H1 (cell line): ENCODE measurements at regions not wholly inside any gene's neighbourhood (a gene's known extent, or its start where the extent isn't known, plus 50 kb on each side); places are given as distances from the start of the nearest gene placed in this dataset.

Experiments used
- CTCF ChIA-PET: fragments of 300-600 bp; sonication (Branson Sonifier 250); formaldehyde crosslinking; loops from one replicate; lab custom pipeline; 2021; ENCODE audit not compliant: partially characterized antibody; lab: Charles Lee
- POLR2A ChIA-PET: fragments of 300-600 bp; sonication (Branson Sonifier 250); formaldehyde crosslinking; loops from one replicate; lab custom pipeline; 2021; ENCODE audit warnings: inconsistent platforms; ENCODE audit not compliant: partially characterized antibody; lab: Charles Lee
- DNase-seq, 2 experiments: peaks; one replicate each; pipeline versions ENCODE4 v3.0.0 to v3.0.0-alpha.2; 2010 to 2022; ENCODE audit warnings: low spot score in 2 of 2, low read depth in 1 of 2, mixed read lengths in 1 of 2
- FAIRE-seq: peaks from 2 replicates; lab custom pipeline; 2011; peaks lifted over from hg19 to GRCh38; lab: Jason Lieb, UNC
- H2AFZ ChIP-seq: 2 replicates; pipeline ENCODE4 v1.8.1; 2012; ENCODE audit warnings: low read length, inconsistent platforms
- H2AK5ac ChIP-seq: 2 replicates; pipeline ENCODE4 v1.6.1; 2013; ENCODE audit warnings: low read depth, low read length
- H2BK120ac ChIP-seq: replicated peaks from 2 replicates; pipeline ENCODE3; 2013; ENCODE audit warnings: low read depth, low read length, inconsistent platforms
- H2BK12ac ChIP-seq: 2 replicates; pipeline ENCODE4 v1.6.1; 2013; ENCODE audit warnings: low read depth, low read length
- H2BK15ac ChIP-seq: 2 replicates; pipeline ENCODE4 v1.6.1; 2013; ENCODE audit warnings: low read length
- H2BK20ac ChIP-seq: 2 replicates; pipeline ENCODE4 v1.6.1; 2013; ENCODE audit warnings: low read length
- H2BK5ac ChIP-seq: 2 replicates; pipeline ENCODE4 v1.6.1; 2013; ENCODE audit warnings: low read depth, low read length
- H3K14ac ChIP-seq: 2 replicates; pipeline ENCODE4 v1.6.1; 2013; ENCODE audit warnings: inconsistent platforms; ENCODE audit not compliant: insufficient read length
- H3K18ac ChIP-seq: 2 replicates; pipeline ENCODE4 v1.6.1; 2013; ENCODE audit warnings: low read length; ENCODE audit errors: extremely low read depth
- H3K23ac ChIP-seq: 2 replicates; pipeline ENCODE4 v1.6.1; 2013; ENCODE audit warnings: inconsistent platforms; ENCODE audit not compliant: insufficient read length
- H3K23me2 ChIP-seq: 2 replicates; pipeline ENCODE4 v1.6.1; 2013; ENCODE audit warnings: low read depth, low read length
- H3K27ac ChIP-seq: 2 replicates; pipeline ENCODE4 v1.6.1; 2011; ENCODE audit warnings: low read depth, low read length, inconsistent platforms
- H3K27me3 ChIP-seq, 4 experiments: replicated peaks in 1 of 4; 1 replicate in 1 of 4; 2 replicates in 3 of 4; pipeline versions ENCODE4 v1.6.1 to v1.8.1; 2011 to 2013; ENCODE audit warnings: low read length in 3 of 4, mild to moderate bottlenecking in 3 of 4, inconsistent platforms in 2 of 4, mixed read lengths in 2 of 4, moderate library complexity in 1 of 4; ENCODE audit not compliant: control insufficient read depth in 3 of 4, insufficient read depth in 3 of 4; ENCODE audit errors: extremely low read depth in 1 of 4
- H3K36me3 ChIP-seq, 4 experiments: 2 replicates each; pipeline versions ENCODE4 v1.6.1 to v1.8.1; 2011 to 2013; ENCODE audit warnings: mild to moderate bottlenecking in 4 of 4, low read length in 3 of 4, moderate library complexity in 2 of 4, control low read depth in 1 of 4, inconsistent platforms in 1 of 4; ENCODE audit not compliant: insufficient read depth in 4 of 4, control insufficient read depth in 2 of 4
- H3K4ac ChIP-seq: replicated peaks from 2 replicates; pipeline ENCODE3; 2013; ENCODE audit warnings: low read length, low read depth, mixed read lengths, inconsistent platforms; ENCODE audit not compliant: insufficient read length
- H3K4me1 ChIP-seq, 4 experiments: replicated peaks in 1 of 4; 1 replicate in 1 of 4; 2 replicates in 3 of 4; pipeline versions ENCODE4 v1.6.1 to v1.8.1; 2011 to 2013; ENCODE audit warnings: low read length in 3 of 4, inconsistent platforms in 2 of 4, mixed read lengths in 1 of 4; ENCODE audit not compliant: insufficient read depth in 4 of 4, control insufficient read depth in 3 of 4
- H3K4me2 ChIP-seq, 2 experiments: 2 replicates each; pipeline versions ENCODE4 v1.6.1 to v1.8.1; 2011 to 2013; ENCODE audit warnings: low read depth in 2 of 2, low read length in 2 of 2, control low read depth in 1 of 2, inconsistent platforms in 1 of 2, mild to moderate bottlenecking in 1 of 2; ENCODE audit not compliant: insufficient read depth in 1 of 2
- H3K4me3 ChIP-seq, 4 experiments: fragments of 200-600, 300-600 bp in 1 of 4; sonication (generic), shearing (Covaris generic), sonication (Bioruptor Twin) in 1 of 4; 2 replicates each; pipeline versions ENCODE4 v1.5.1 to v1.8.1; 2011 to 2016; ENCODE audit warnings: low read length in 4 of 4, low read depth in 3 of 4, control low read depth in 2 of 4, inconsistent platforms in 2 of 4, mild to moderate bottlenecking in 2 of 4, mixed read lengths in 1 of 4, moderate library complexity in 1 of 4; ENCODE audit not compliant: insufficient read depth in 2 of 4; ENCODE audit errors: extremely low read depth in 1 of 4
- H3K56ac ChIP-seq: replicated peaks from 2 replicates; pipeline ENCODE3; 2013; ENCODE audit warnings: low read depth, mild to moderate bottlenecking, mixed read lengths, low read length, inconsistent platforms; ENCODE audit not compliant: insufficient read length
- H3K79me1 ChIP-seq: 2 replicates; pipeline ENCODE4 v1.6.1; 2013; ENCODE audit warnings: low read depth, low read length, control low read depth
- H3K79me2 ChIP-seq, 2 experiments: 2 replicates each; pipeline versions ENCODE4 v1.6.1 to v1.8.1; 2012 to 2013; ENCODE audit warnings: low read length in 2 of 2, mild to moderate bottlenecking in 2 of 2, inconsistent platforms in 1 of 2; ENCODE audit not compliant: insufficient read depth in 2 of 2, control insufficient read depth in 1 of 2
- H3K9ac ChIP-seq, 4 experiments: replicated peaks in 1 of 4; 1 replicate in 1 of 4; 2 replicates in 3 of 4; pipeline versions ENCODE4 v1.6.1 to v1.8.1; 2011 to 2013; ENCODE audit warnings: low read depth in 3 of 4, low read length in 3 of 4, control low read depth in 2 of 4, mild to moderate bottlenecking in 2 of 4, moderate library complexity in 2 of 4, inconsistent platforms in 1 of 4; ENCODE audit errors: extremely low read depth in 1 of 4
- H3K9me3 ChIP-seq, 2 experiments: 2 replicates each; pipeline versions ENCODE4 v1.6.1 to v1.8.1; 2012 to 2013; ENCODE audit warnings: mild to moderate bottlenecking in 2 of 2, moderate library complexity in 2 of 2, control low read depth in 1 of 2, inconsistent platforms in 1 of 2, low read depth in 1 of 2, low read length in 1 of 2, mixed read lengths in 1 of 2; ENCODE audit not compliant: insufficient read depth in 2 of 2
- H4K20me1 ChIP-seq, 2 experiments: replicated peaks in 1 of 2; 2 replicates each; pipeline versions ENCODE3 to v1.8.1; 2011 to 2013; ENCODE audit warnings: inconsistent platforms in 2 of 2, low read length in 2 of 2, mild to moderate bottlenecking in 1 of 2; ENCODE audit not compliant: insufficient read depth in 2 of 2, control insufficient read depth in 1 of 2
- H4K5ac ChIP-seq: 2 replicates; pipeline ENCODE4 v1.6.1; 2013; ENCODE audit warnings: low read length, low read depth, mixed read lengths, inconsistent platforms; ENCODE audit not compliant: insufficient read length
- H4K8ac ChIP-seq: 2 replicates; pipeline ENCODE4 v1.8.0; 2013; ENCODE audit warnings: mild to moderate bottlenecking, moderate library complexity, low read length, inconsistent platforms; ENCODE audit not compliant: insufficient read depth; ENCODE audit errors: extremely low read depth
- H4K91ac ChIP-seq: replicated peaks from 2 replicates; pipeline ENCODE3; 2013; ENCODE audit warnings: low read length, mixed read lengths, inconsistent platforms; ENCODE audit not compliant: insufficient read length
- CHD1 ChIP-seq: IDR thresholded peaks from 2 replicates; pipeline ENCODE4 v1.6.1; 2012; ENCODE audit warnings: low read depth, low read length, improper control_type of control experiment
- JUN ChIP-seq: IDR thresholded peaks from 2 replicates; pipeline ENCODE4 v1.6.1; 2011; ENCODE audit warnings: low read depth, mild to moderate bottlenecking, improper control_type of control experiment, low read length
- MAFK ChIP-seq: IDR thresholded peaks from 2 replicates; pipeline ENCODE4 v1.6.1; 2012; ENCODE audit warnings: low read depth, mild to moderate bottlenecking, improper control_type of control experiment, low read length
- WGBS, 2 experiments: shearing (Covaris generic) in 1 of 2; methylation state at CpG; one replicate each; pipeline versions ENCODE4 v1.1.6 to v1.1.7; 2013 to 2015; ENCODE audit warnings: low lambda C conversion rate in 2 of 2, mixed read lengths in 2 of 2, inconsistent platforms in 1 of 2, low coverage in 1 of 2, missing lambda C conversion rate in 1 of 2; ENCODE audit not compliant: insufficient replicate concordance in 2 of 2, insufficient coverage in 1 of 2, insufficient read length in 1 of 2; ENCODE audit errors: extremely low coverage in 1 of 2, missing lambda C conversion rate in 1 of 2; 5-methylcytosine and 5-hydroxymethylcytosine counted together

GRCh38 chr13:39893808-39894207 lies 238.3 kb downstream of the COG6 start:
- no peak for TF ChIP-seq JUN
- TF ChIP-seq CHD1, result no peak
- TF ChIP-seq MAFK, result no peak
- no peaks in the 10 kb centered on the region for H4K20me1 ChIP-seq
- no peaks in the 10 kb centered on the region for H3K27me3 ChIP-seq
- ChIA-PET CTCF (interaction anchor here (1.1 to 3.0 kb wide), 2 partner anchors 25 to 49 kb away, joined by 3 to 8 read pairs; no protein-coding TSS in a partner anchor), POLR2A (no interaction called here)
- no peak overlapping the region for H2BK12ac ChIP-seq
- H3K79me2 ChIP-seq, result no peaks in the 10 kb centered on the region
- no peak overlapping the region for H2BK15ac ChIP-seq
- no peak overlapping the region for H4K5ac ChIP-seq
- H2BK5ac ChIP-seq, result no peak overlapping the region
- H4K8ac ChIP-seq, result no peak overlapping the region
- no peak overlapping the region for H3K9ac ChIP-seq
- no peak overlapping the region for H3K4ac ChIP-seq
- no peak overlapping the region for H3K4me3 ChIP-seq
- no peaks in the 10 kb centered on the region for H3K79me1 ChIP-seq
- H2BK20ac ChIP-seq, result no peak overlapping the region
- no peak overlapping the region for H2AFZ ChIP-seq
- H3K4me1 ChIP-seq, result no peaks in the 10 kb centered on the region
- no peaks in the 10 kb centered on the region for H3K23me2 ChIP-seq
- H3K27ac ChIP-seq, result no peak overlapping the region
- H3K4me2 ChIP-seq, result no peak overlapping the region
- no peak overlapping the region for H2BK120ac ChIP-seq
- H3K9me3 ChIP-seq, result no peaks in the 10 kb centered on the region
- 73% methylated on average over 1 of the region's 1 CpG; no CpG with 5 or more reads in 1 of the 2 experiments for WGBS, 2 experiments
- DNase-seq (no peak), FAIRE-seq (no peak)
- no peaks in the 10 kb centered on the region for H3K36me3 ChIP-seq
- H4K91ac ChIP-seq, result no peak overlapping the region
- no peak overlapping the region for H3K18ac ChIP-seq
- no peak overlapping the region for H3K23ac ChIP-seq
- H2AK5ac ChIP-seq, result no peak overlapping the region
- no peak overlapping the region for H3K56ac ChIP-seq
- H3K14ac ChIP-seq, result no peak overlapping the region
